GM21723 (cell line): ENCODE measurements at regions not wholly inside any gene's neighbourhood (a gene's known extent, or its start where the extent isn't known, plus 50 kb on each side); places are given as distances from the start of the nearest gene placed in this dataset.

Experiments used
- ATAC-seq: cut with Tn5 transposase; IDR thresholded peaks from one replicate; pipeline ENCODE4 v1.9.1; 2021; ENCODE audit warnings: mild to moderate bottlenecking, moderate library complexity; ENCODE audit not compliant: unreplicated experiment

GRCh38 chr3:127133971-127134370, 59.0 kb upstream of the PRR23E start:
- no peak for ATAC-seq

GRCh38 chr3:127134466-127134865, 58.5 kb upstream of the PRR23E start:
- no peak for ATAC-seq

GRCh38 chr3:127134887-127135240, 58.1 kb upstream of the PRR23E start:
- ATAC-seq: no peak

GRCh38 chr3:127135241-127136023, 57.5 kb upstream of the PRR23E start:
- ATAC-seq: no peak

- ATAC-seq: no peak
Measured at GRCh38 chr3:127136024-127136600, 56.8 kb upstream of the PRR23E start.

- no peak for ATAC-seq
Measured at GRCh38 chr3:127136706-127137105, 56.2 kb upstream of the PRR23E start.

GRCh38 chr3:127137113-127137512, 55.8 kb upstream of the PRR23E start:
- ATAC-seq: no peak

GRCh38 chr3:127137757-127138536, 55.0 kb upstream of the PRR23E start:
- ATAC-seq: no peak

GRCh38 chr3:127139601-127140500, 53.1 kb upstream of the PRR23E start:
- ATAC-seq: no peak

GRCh38 chr3:127140501-127141460, 52.1 kb upstream of the PRR23E start:
- no peak for ATAC-seq

- no peak for ATAC-seq
Measured at GRCh38 chr3:127141921-127142730, 50.8 kb upstream of the PRR23E start.
